ENCODE measurements at regions not wholly inside any gene's neighbourhood (a gene's known extent, or its start where the extent isn't known, plus 50 kb on each side); places are given as distances from the start of the nearest gene placed in this dataset.

GRCh38 chr2:64325477-64325851 lies 128.5 kb upstream of the LGALSL start:
- H3K27me3 ChIP-seq = no peaks in the 10 kb centered on the region
- H3K79me2 ChIP-seq = no peaks in the 10 kb centered on the region
- H3K9me3 ChIP-seq (ENCODE audit: low read depth) = no peaks in the 10 kb centered on the region
- H3K36me3 ChIP-seq (replicated peaks; ENCODE audit: insufficient read depth, low read depth) = no peaks in the 10 kb centered on the region
- H4K20me1 ChIP-seq (ENCODE audit: insufficient read depth, poor library complexity, severe bottlenecking) = no peaks in the 10 kb centered on the region
- no peak overlapping the region for H2AFZ ChIP-seq
- H3K4me3 ChIP-seq = no peak overlapping the region
- no peak overlapping the region for H3K4me2 ChIP-seq
- DNase-seq (ENCODE audit: low spot score) = no peak
- TF ChIP-seq EZH2 (IDR thresholded peaks at IDR 0.05; ENCODE audit: borderline replicate concordance) (no peak), CTCF (IDR thresholded peaks at IDR 0.05; ENCODE audit: poor library complexity) (no peak), EZH2phosphoT487 (IDR thresholded peaks at IDR 0.05; ENCODE audit: low read depth, severe bottlenecking, unreplicated experiment) (no peak)
- no peaks in the 10 kb centered on the region for H3K4me1 ChIP-seq (ENCODE audit: insufficient read depth)
- H3K9me2 ChIP-seq (replicated peaks; ENCODE audit: insufficient read depth) = no peaks in the 10 kb centered on the region
- H3K27ac ChIP-seq = no peak overlapping the region

GRCh38 chr2:64325852-64326577 lies 127.9 kb upstream of the LGALSL start:
- no peak for DNase-seq (ENCODE audit: low spot score)
- H3K27me3 ChIP-seq = no peaks in the 10 kb centered on the region
- H3K4me1 ChIP-seq (ENCODE audit: insufficient read depth) = no peaks in the 10 kb centered on the region
- no peaks in the 10 kb centered on the region for H3K36me3 ChIP-seq (replicated peaks; ENCODE audit: insufficient read depth, low read depth)
- WGBS (ENCODE audit: low lambda C conversion rate, missing lambda C conversion rate) = 87% methylated on average over 8 of the region's 8 CpGs
- no peaks in the 10 kb centered on the region for H4K20me1 ChIP-seq (ENCODE audit: insufficient read depth, poor library complexity, severe bottlenecking)
- no peaks in the 10 kb centered on the region for H3K9me3 ChIP-seq (ENCODE audit: low read depth)
- TF ChIP-seq CTCF (IDR thresholded peaks at IDR 0.05; ENCODE audit: poor library complexity) = no peak
- TF ChIP-seq EZH2 (IDR thresholded peaks at IDR 0.05; ENCODE audit: borderline replicate concordance) = no peak
- TF ChIP-seq EZH2phosphoT487 (IDR thresholded peaks at IDR 0.05; ENCODE audit: low read depth, severe bottlenecking, unreplicated experiment) = no peak
- H2AFZ ChIP-seq = no peak overlapping the region
- no peaks in the 10 kb centered on the region for H3K9me2 ChIP-seq (replicated peaks; ENCODE audit: insufficient read depth)
- H3K79me2 ChIP-seq = no peaks in the 10 kb centered on the region
- H3K27ac ChIP-seq = no peak overlapping the region
- no peak overlapping the region for H3K4me2 ChIP-seq
- no peak overlapping the region for H3K4me3 ChIP-seq

- no peak overlapping the region for H3K4me3 ChIP-seq
- H2AFZ ChIP-seq = no peak overlapping the region
- no peak overlapping the region for H3K27ac ChIP-seq
- no peak for DNase-seq (ENCODE audit: low spot score)
- no peaks in the 10 kb centered on the region for H3K9me3 ChIP-seq (ENCODE audit: low read depth)
- 95% methylated on average over 14 of the region's 14 CpGs for WGBS (ENCODE audit: low lambda C conversion rate, missing lambda C conversion rate)
- no peak overlapping the region for H3K4me2 ChIP-seq
- H3K27me3 ChIP-seq = no peaks in the 10 kb centered on the region
- no peaks in the 10 kb centered on the region for H3K79me2 ChIP-seq
- H4K20me1 ChIP-seq (ENCODE audit: insufficient read depth, poor library complexity, severe bottlenecking) = no peaks in the 10 kb centered on the region
- TF ChIP-seq EZH2 (IDR thresholded peaks at IDR 0.05; ENCODE audit: borderline replicate concordance) (no peak), EZH2phosphoT487 (IDR thresholded peaks at IDR 0.05; ENCODE audit: low read depth, severe bottlenecking, unreplicated experiment) (no peak), CTCF (IDR thresholded peaks at IDR 0.05; ENCODE audit: poor library complexity) (no peak)
- H3K4me1 ChIP-seq (ENCODE audit: insufficient read depth) = peaks cover 1% of the 10 kb centered on the region
- H3K9me2 ChIP-seq (replicated peaks; ENCODE audit: insufficient read depth) = no peaks in the 10 kb centered on the region
- no peaks in the 10 kb centered on the region for H3K36me3 ChIP-seq (replicated peaks; ENCODE audit: insufficient read depth, low read depth)
Observed at GRCh38 chr2:64326578-64327050, 127.3 kb upstream of the LGALSL start.
